Neural progenitor cell (in vitro differentiated cells): ENCODE measurements at regions not wholly inside any gene's neighbourhood (a gene's known extent, or its start where the extent isn't known, plus 50 kb on each side); places are given as distances from the start of the nearest gene placed in this dataset.

Experiments
- CTCF ChIP-seq: fragments of 200-600 bp; sonication (generic); IDR thresholded peaks from 2 replicates; pipeline ENCODE4 v1.5.1; 2017; ENCODE audit warnings: antibody characterized with exemption, mild to moderate bottlenecking
- EZH2 ChIP-seq: fragments of 200-600 bp; sonication (generic); IDR thresholded peaks from 2 replicates; pipeline ENCODE4 v1.6.1; 2017; ENCODE audit warnings: antibody characterized with exemption, mild to moderate bottlenecking, moderate library complexity
- EZH2phosphoT487 ChIP-seq: fragments of 200-600 bp; sonication (generic); IDR thresholded peaks from 2 replicates; pipeline ENCODE4 v1.6.1; 2017; ENCODE audit warnings: antibody characterized with exemption

- TF ChIP-seq CTCF (no peak), EZH2phosphoT487 (no peak), EZH2 (no peak)
These were observed 614.8 kb upstream of the FAM241A start for GRCh38 chr4:111530446-111530845.
